Mucosa of descending colon (tissue), 3 donors: ENCODE measurements at regions not wholly inside any gene's neighbourhood (a gene's known extent, or its start where the extent isn't known, plus 50 kb on each side); places are given as distances from the start of the nearest gene placed in this dataset.

Experiments
- ATAC-seq: fragments of 200-7000 bp; cut with Tn5 transposase; one replicate; pipeline ENCODE4 v1.9.1; 2020; ENCODE audit warnings: mild to moderate bottlenecking, moderate library complexity
- DNase-seq, 3 donors: peaks; one replicate each; pipeline ENCODE4 v3.0.0-alpha.2; 2020
- H3K36me3 ChIP-seq: fragments of 200-600 bp; one replicate; pipeline ENCODE4 v1.8.0; 2021; ENCODE audit warnings: low read depth, mild to moderate bottlenecking
- H3K4me1 ChIP-seq: fragments of 200-600 bp; one replicate; pipeline ENCODE4 v1.8.0; 2021; ENCODE audit warnings: low read depth, mild to moderate bottlenecking
- H3K4me3 ChIP-seq: fragments of 200-600 bp; one replicate; pipeline ENCODE4 v1.8.0; 2021; ENCODE audit warnings: mild to moderate bottlenecking
- H3K9me3 ChIP-seq: fragments of 200-600 bp; one replicate; pipeline ENCODE4 v1.8.0; 2021; ENCODE audit warnings: mild to moderate bottlenecking
- intact Hi-C, 2 donors: fragments of 100-400 bp; cut with DNase I in 1 of 2; cut with micrococcal nuclease in 1 of 2; formaldehyde crosslinking; loops; one replicate each; pipeline versions ENCODE4 v1.11.0 to v1.11.1; 2022; cut with DNase I, micrococcal nuclease
- TF ChIP-seq, protein P1 (sequence below): fragments of 200-600 bp; IDR thresholded peaks from one replicate; pipeline ENCODE4 v1.8.0; 2022; ENCODE audit warnings: antibody characterized with exemption, mild to moderate bottlenecking
- donor health status: DM: no; HTN: no; CAD: no; lungs with moderate emphysema.
- donor health status: DM: no; HTN: no; CAD: no.
- donor health status: DM: no; HTN: yes; CAD: no.

DNA sequence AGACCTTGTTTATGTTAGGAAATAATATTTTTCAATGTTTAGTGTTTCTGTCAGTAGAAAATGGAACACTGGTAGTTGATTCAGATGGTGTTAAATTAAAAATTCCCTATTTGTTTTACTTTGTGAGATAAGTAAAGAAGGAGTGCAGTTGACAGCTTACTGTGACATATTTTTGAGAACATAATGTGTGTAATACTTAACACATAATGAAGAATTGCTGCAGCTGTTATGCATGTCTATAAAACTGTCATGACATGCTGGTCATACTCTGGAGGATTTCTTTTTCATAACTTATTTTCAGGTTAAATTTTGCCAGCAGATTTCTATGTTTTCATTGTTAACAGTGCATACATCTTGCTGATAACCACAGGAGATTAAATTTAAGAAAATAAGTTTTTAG, 296.1 kb downstream of the CTH start:
- Histone ChIP-seq H3K36me3 (no peaks in the 10 kb centered on the region), H3K4me3 (no peak overlapping the region), H3K4me1 (no peaks in the 10 kb centered on the region), H3K9me3 (no peaks in the 10 kb centered on the region)
- ATAC-seq (no peak), DNase-seq (no peak)
- intact Hi-C loops = no loop called here
- TF ChIP-seq, protein P1, sequence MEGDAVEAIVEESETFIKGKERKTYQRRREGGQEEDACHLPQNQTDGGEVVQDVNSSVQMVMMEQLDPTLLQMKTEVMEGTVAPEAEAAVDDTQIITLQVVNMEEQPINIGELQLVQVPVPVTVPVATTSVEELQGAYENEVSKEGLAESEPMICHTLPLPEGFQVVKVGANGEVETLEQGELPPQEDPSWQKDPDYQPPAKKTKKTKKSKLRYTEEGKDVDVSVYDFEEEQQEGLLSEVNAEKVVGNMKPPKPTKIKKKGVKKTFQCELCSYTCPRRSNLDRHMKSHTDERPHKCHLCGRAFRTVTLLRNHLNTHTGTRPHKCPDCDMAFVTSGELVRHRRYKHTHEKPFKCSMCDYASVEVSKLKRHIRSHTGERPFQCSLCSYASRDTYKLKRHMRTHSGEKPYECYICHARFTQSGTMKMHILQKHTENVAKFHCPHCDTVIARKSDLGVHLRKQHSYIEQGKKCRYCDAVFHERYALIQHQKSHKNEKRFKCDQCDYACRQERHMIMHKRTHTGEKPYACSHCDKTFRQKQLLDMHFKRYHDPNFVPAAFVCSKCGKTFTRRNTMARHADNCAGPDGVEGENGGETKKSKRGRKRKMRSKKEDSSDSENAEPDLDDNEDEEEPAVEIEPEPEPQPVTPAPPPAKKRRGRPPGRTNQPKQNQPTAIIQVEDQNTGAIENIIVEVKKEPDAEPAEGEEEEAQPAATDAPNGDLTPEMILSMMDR = no peak

DNA sequence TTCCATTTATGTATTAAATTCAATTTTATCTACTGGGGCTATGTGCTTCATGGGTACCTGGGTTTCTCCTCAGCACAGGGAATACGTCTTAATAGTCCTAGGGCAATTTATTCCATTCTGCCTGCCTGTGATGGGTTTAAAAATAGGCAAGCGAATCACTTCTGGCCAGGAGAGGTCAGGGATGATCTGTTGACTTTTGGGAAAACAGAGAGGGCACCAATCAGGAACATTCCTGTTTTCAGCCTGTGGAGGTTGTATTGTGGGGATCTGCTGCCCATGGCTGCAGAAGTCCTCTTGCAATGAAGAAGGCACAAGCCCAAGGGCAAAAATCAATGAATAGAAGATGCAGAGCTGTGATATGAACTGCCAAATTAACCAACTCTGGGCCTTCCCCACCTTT, 303.1 kb downstream of the CTH start:
- ATAC-seq (no peak), DNase-seq (no peak)
- Histone ChIP-seq H3K9me3 (no peaks in the 10 kb centered on the region), H3K4me1 (no peaks in the 10 kb centered on the region), H3K36me3 (no peaks in the 10 kb centered on the region), H3K4me3 (no peak overlapping the region)
- TF ChIP-seq, protein P1 = no peak
- intact Hi-C loops = no loop called here

DNA sequence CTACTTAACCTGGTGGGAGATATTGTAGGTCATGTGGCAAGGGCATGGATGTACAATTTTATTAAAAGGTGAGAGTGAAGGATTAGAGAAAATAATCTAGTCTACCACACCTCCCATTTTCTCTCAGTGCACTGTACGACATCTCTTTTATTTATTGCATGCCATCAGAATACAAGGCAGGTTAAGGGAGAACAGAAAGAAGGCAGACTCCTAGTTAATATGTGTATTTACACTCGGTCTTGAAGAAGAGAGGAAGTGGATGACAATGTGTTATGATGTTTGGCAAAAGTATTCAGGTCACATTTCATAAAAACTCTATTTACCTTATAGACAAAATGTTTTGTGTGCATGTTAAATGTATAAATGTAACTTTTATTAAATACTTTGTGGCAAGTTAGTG, 306.1 kb downstream of the CTH start:
- TF ChIP-seq, protein P1 = no peak
- no peak for ATAC-seq
- intact Hi-C loops = no loop called here
- Histone ChIP-seq H3K36me3 (no peaks in the 10 kb centered on the region), H3K4me3 (no peak overlapping the region), H3K4me1 (no peaks in the 10 kb centered on the region), H3K9me3 (no peaks in the 10 kb centered on the region)
- DNase-seq = no peak

DNA sequence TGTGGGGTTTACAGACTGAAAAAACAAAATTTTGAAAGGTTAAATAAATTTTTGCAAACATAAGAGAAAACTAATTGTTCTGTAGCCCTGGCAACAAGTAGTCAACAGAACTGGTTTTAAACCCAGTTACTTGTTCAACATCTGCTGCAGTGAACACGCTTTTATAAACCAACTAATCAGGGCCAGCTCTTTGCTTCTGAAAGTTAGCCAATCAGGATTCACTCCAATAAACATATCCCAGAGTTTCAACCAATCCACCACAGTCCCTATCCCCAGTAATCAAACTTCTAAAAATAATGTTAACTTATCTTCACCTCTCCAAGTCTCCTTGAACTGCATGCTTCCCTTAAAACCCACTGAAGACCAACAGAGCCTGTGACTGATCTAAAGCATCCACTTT, 306.6 kb downstream of the CTH start:
- Histone ChIP-seq H3K4me1 (no peaks in the 10 kb centered on the region), H3K4me3 (no peak overlapping the region), H3K36me3 (no peaks in the 10 kb centered on the region), H3K9me3 (no peaks in the 10 kb centered on the region)
- DNase-seq = no peak
- ATAC-seq = no peak
- TF ChIP-seq, protein P1 = no peak
- intact Hi-C loops = no loop called here

DNA sequence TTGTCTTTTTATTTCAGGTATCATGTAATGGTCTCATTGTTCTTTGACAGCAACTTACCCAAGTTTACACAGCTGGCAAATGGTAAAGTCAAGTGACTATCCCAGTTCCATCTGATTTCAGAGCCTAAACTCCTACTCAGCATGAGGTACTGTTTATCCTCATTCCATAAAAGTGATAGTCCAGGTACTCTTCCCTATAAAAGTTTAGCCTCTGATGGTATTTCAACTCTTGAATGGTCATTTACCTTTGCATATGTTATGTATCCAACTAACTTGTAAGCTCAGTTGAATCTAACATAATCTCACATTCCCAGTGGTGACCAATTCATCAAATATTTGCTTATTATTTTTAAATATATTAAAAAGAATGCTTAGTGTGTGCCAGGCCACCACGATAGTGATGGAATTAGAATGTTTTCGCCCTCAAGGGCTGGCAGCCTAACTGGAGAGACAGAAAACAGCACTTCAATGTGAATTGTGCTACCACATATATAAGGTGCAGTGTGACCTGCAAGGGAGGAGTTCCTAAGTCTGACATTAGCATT, 307.1 kb downstream of the CTH start:
- Histone ChIP-seq H3K36me3 (no peaks in the 10 kb centered on the region), H3K9me3 (no peaks in the 10 kb centered on the region), H3K4me1 (no peaks in the 10 kb centered on the region), H3K4me3 (no peak overlapping the region)
- TF ChIP-seq, protein P1 = no peak
- ATAC-seq (no peak), DNase-seq (no peak)
- intact Hi-C loops = no loop called here

DNA sequence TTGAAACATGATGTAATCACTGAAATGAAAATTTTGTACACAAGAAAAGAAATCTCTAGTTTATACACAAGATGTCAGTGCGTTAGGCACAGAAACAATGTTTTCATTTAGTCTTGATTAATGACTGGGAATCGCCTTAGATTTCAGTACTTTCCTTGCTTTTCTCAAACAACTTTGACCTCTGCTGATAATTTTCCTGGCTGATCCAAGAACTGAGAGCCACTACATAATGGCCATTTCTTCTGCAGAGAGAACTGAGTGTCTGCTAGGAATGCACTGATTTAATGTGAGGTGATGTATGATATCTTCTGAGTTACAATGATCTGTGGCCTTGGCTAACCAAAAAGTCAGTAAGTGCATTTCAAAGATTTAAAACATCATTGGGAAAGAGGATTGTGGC, 308.1 kb downstream of the CTH start:
- no peak for DNase-seq
- TF ChIP-seq, protein P1 = no peak

More for the DNA sequence above, 308.1 kb downstream of the CTH start:
- Histone ChIP-seq H3K4me3 (no peak overlapping the region), H3K9me3 (peaks cover 2% of the 10 kb centered on the region), H3K36me3 (no peaks in the 10 kb centered on the region), H3K4me1 (no peaks in the 10 kb centered on the region)
- intact Hi-C loops = no loop called here
- ATAC-seq = no peak
